Peyer's patch (tissue), 4 donors: ENCODE measurements at regions not wholly inside any gene's neighbourhood (a gene's known extent, or its start where the extent isn't known, plus 50 kb on each side); places are given as distances from the start of the nearest gene placed in this dataset.

Experiments used
- CTCF ChIP-seq, 6 experiments: fragments of 450-650 bp in 4 of 6; fragments of 200-600 bp in 2 of 6; sonication (generic) in 1 of 6; IDR thresholded peaks; one replicate each; pipeline ENCODE4 v1.5.1; 2017 to 2019; ENCODE audit warnings: antibody characterized with exemption in 6 of 6, mild to moderate bottlenecking in 3 of 6, moderate library complexity in 1 of 6
- POLR2A ChIP-seq, 2 donors: fragments of 450-650 bp; IDR thresholded peaks; one replicate each; pipeline ENCODE4 v1.5.1; 2017; ENCODE audit warnings: antibody characterized with exemption in 2 of 2, mild to moderate bottlenecking in 2 of 2, moderate library complexity in 2 of 2

DNA sequence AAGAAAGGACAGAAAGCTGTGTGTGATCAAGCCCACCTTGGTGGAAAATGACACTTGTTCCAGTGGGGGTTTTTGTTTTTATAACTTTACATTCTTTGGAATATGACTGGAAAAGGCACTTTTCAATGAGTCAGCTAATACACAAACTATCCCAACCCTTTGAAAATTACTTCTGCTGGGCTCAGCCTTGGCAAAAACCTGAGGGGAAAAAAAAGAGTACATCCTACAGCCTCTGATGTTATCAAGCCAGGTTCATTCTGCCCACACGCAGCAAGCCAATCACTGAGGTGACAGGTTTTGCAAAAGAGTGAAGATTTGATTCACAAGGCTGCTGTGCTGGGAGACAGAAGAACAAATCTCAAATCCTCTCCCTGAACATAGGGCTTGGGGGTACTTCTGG, 484.5 kb upstream of the ERCC4 start:
- no peak for TF ChIP-seq POLR2A (IDR thresholded peaks at IDR 0.05)
- no peak for TF ChIP-seq CTCF (IDR thresholded peaks at IDR 0.05)
